HepG2 (cell line): ENCODE measurements at regions not wholly inside any gene's neighbourhood (a gene's known extent, or its start where the extent isn't known, plus 50 kb on each side); places are given as distances from the start of the nearest gene placed in this dataset.

Source experiments
- ATAC-seq: fragments of 200-7000 bp; cut with Tn5 transposase; 3 replicates; pipeline ENCODE4 v1.9.1; 2020; ENCODE audit warnings: mild to moderate bottlenecking, moderate library complexity
- BruUV-seq: library from RNA; stranded (reverse); fragments of 400-500 nt; replicated peaks from 2 replicates; lab custom pipeline; 2021; lab: Mats Ljungman, UMichigan
- CTCF ChIA-PET: fragments of 300-600 bp; formaldehyde crosslinking; extraction: SDS; loops from one replicate; lab custom pipeline; 2021; ENCODE audit warnings: low total read pairs, inconsistent platforms, low intra/inter-chr PET ratio; lab: Yijun Ruan, JAX
- POLR2A ChIA-PET: fragments of 350-600 bp; sonication (Branson Sonifier 250); formaldehyde crosslinking; loops from one replicate; lab custom pipeline; 2020; ENCODE audit warnings: antibody characterized with exemption, inconsistent platforms; lab: Yijun Ruan, JAX
- DNase-seq: peaks from one replicate; pipeline ENCODE4 v3.0.0-alpha.2; 2015; ENCODE audit warnings: low spot score
- FAIRE-seq: peaks from 3 replicates; lab custom pipeline; 2011; peaks lifted over from hg19 to GRCh38; lab: Jason Lieb, UNC
- H2AFZ ChIP-seq: one replicate; pipeline ENCODE4 v1.6.1; 2011; ENCODE audit warnings: low read length, inconsistent platforms
- H3K27ac ChIP-seq: fragments of 300-600 bp; 3 replicates; pipeline ENCODE4 v1.8.0; 2011; ENCODE audit warnings: mixed run types, mild to moderate bottlenecking, mixed read lengths, low read length, inconsistent platforms; ENCODE audit not compliant: insufficient read depth; ENCODE audit errors: extremely low read length
- H3K27me3 ChIP-seq, 2 experiments: fragments of 200-600 bp in 1 of 2; 2 replicates in 1 of 2; 3 replicates in 1 of 2; pipeline versions ENCODE4 v1.6.0 to v1.8.0; 2011; ENCODE audit warnings: low read length in 2 of 2, mild to moderate bottlenecking in 2 of 2, moderate library complexity in 2 of 2, inconsistent platforms in 1 of 2; ENCODE audit not compliant: insufficient read depth in 2 of 2, control insufficient read depth in 1 of 2
- H3K36me3 ChIP-seq, 2 experiments: fragments of 200-600 bp in 1 of 2; replicated peaks in 1 of 2; 2 replicates in 1 of 2; 3 replicates in 1 of 2; pipeline versions ENCODE4 v1.5.1 to v1.8.0; 2011; ENCODE audit warnings: low read length in 2 of 2, inconsistent platforms in 1 of 2; ENCODE audit not compliant: insufficient read depth in 2 of 2, control insufficient read depth in 1 of 2
- H3K4me1 ChIP-seq: 2 replicates; pipeline ENCODE4 v1.5.1; 2012; ENCODE audit warnings: low read length, inconsistent platforms; ENCODE audit not compliant: insufficient read depth
- H3K4me2 ChIP-seq: 2 replicates; pipeline ENCODE4 v1.6.0; 2011; ENCODE audit warnings: low read depth, low read length, inconsistent platforms
- H3K4me3 ChIP-seq, 3 experiments: fragments of 200-600 bp in 1 of 3; sonication (generic), shearing (Covaris generic) in 1 of 3; replicated peaks in 1 of 3; 2 replicates each; pipeline ENCODE4 v1.5.1; 2011 to 2016; ENCODE audit warnings: low read length in 3 of 3, inconsistent platforms in 2 of 3, low read depth in 2 of 3, mild to moderate bottlenecking in 2 of 3, control low read depth in 1 of 3, mixed read lengths in 1 of 3; ENCODE audit not compliant: insufficient read depth in 1 of 3
- H3K79me2 ChIP-seq: one replicate; pipeline ENCODE4 v1.6.1; 2011; ENCODE audit warnings: low read length, inconsistent platforms; ENCODE audit not compliant: insufficient read depth
- H3K9ac ChIP-seq: 2 replicates; pipeline ENCODE4 v1.6.0; 2011; ENCODE audit warnings: mild to moderate bottlenecking, low read depth, low read length, inconsistent platforms; ENCODE audit not compliant: insufficient read depth
- H3K9me3 ChIP-seq: 2 replicates; pipeline ENCODE4 v1.5.1; 2012; ENCODE audit warnings: mild to moderate bottlenecking, low read length
- H4K20me1 ChIP-seq: 2 replicates; pipeline ENCODE4 v1.6.0; 2011; ENCODE audit warnings: inconsistent platforms, mild to moderate bottlenecking, low read length, moderate library complexity; ENCODE audit not compliant: insufficient read depth
- GFI1 ChIP-seq: sonication (generic); formaldehyde crosslinking; IDR thresholded peaks from 2 replicates; pipeline ENCODE4 v1.5.0; 2020; ENCODE audit warnings: missing genetic modification reagents, mild to moderate bottlenecking, borderline replicate concordance
- NPAS2 ChIP-seq: sonication (generic); formaldehyde crosslinking; IDR thresholded peaks from 2 replicates; pipeline ENCODE4 v1.8.0; 2022; ENCODE audit warnings: mild to moderate bottlenecking, missing genetic modification reagents, borderline replicate concordance
- PLRG1 ChIP-seq: fragments of 450-650 bp; conservative IDR thresholded peaks from 2 replicates; pipeline ENCODE4 v1.6.1; 2016
- RAD51 ChIP-seq: fragments of 450-650 bp; IDR thresholded peaks from 2 replicates; pipeline ENCODE4 v1.6.1; 2016; ENCODE audit warnings: borderline replicate concordance
- SIN3B ChIP-seq: fragments of 150-350 bp; IDR thresholded peaks from 2 replicates; pipeline ENCODE4 v1.6.1; 2014; ENCODE audit warnings: low read length
- SRY ChIP-seq: sonication (generic); formaldehyde crosslinking; IDR thresholded peaks from 2 replicates; pipeline ENCODE4 v1.8.0; 2022; ENCODE audit warnings: mild to moderate bottlenecking, missing genetic modification reagents
- ZFYVE20 ChIP-seq: sonication (generic); formaldehyde crosslinking; IDR thresholded peaks from 2 replicates; pipeline ENCODE4 v1.8.0; 2023; ENCODE audit warnings: low read depth, mild to moderate bottlenecking, moderate library complexity, missing genetic modification reagents, borderline replicate concordance
- ZNF10 ChIP-seq: sonication (generic); formaldehyde crosslinking; IDR thresholded peaks from 2 replicates; pipeline ENCODE4 v1.4.0; 2020; ENCODE audit warnings: mild to moderate bottlenecking, low read depth, missing genetic modification reagents, borderline replicate concordance
- ZNF713 ChIP-seq: sonication (generic); formaldehyde crosslinking; IDR thresholded peaks from 2 replicates; pipeline ENCODE4 v1.4.0; 2020; ENCODE audit warnings: mild to moderate bottlenecking, missing genetic modification reagents
- ZSCAN12 ChIP-seq: sonication (generic); formaldehyde crosslinking; IDR thresholded peaks from 2 replicates; pipeline ENCODE4 v1.9.0; 2021; ENCODE audit warnings: mild to moderate bottlenecking, missing genetic modification reagents
- whole genome bisulfite sequencing: methylation state at CpG from one replicate; pipeline ENCODE4 v1.1.6; 2017; ENCODE audit warnings: low lambda C conversion rate; 5-methylcytosine and 5-hydroxymethylcytosine counted together
- in situ Hi-C: cut with HindIII; loops from 2 replicates; pipeline ENCODE4 v1.10.0; 2017; ENCODE audit warnings: low pct_unique_long_range_greater_than_20kb; ENCODE audit not compliant: extremely low pct_ligation_motif_present
- intact Hi-C: fragments of 100-400 bp; cut with micrococcal nuclease; formaldehyde crosslinking; loops from one replicate; pipeline ENCODE4 v1.10.0; 2022; ENCODE audit not compliant: unreplicated experiment
- TF ChIP-seq, protein P1 (sequence below): IDR thresholded peaks from 2 replicates; pipeline ENCODE4 v1.4.0; 2020; ENCODE audit warnings: mild to moderate bottlenecking, missing genetic modification reagents

DNA sequence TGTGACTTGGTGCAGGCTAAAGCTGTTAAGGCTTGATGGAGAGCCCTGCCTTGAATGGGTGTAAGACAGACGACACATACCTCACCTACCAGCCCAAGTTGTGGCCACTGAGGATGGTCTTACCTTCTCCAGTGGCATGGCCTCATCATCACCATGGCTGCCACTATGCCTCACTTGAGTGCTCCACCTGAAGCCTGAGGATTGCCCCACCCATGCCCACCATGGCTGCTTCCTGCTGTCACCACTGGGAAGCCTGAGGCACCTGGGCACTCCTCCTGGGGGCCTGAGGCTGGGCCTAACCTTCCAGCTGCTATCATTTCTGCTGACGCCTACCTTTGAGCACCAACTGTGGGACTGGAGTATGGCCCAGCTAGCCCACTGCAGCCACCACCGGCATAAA lies 1605.7 kb upstream of the FLRT2 start:
- CTCF ChIA-PET = no interaction called here
- Histone ChIP-seq H3K36me3 (no peaks in the 10 kb centered on the region), H3K79me2 (no peaks in the 10 kb centered on the region), H3K27me3 (no peaks in the 10 kb centered on the region), H3K4me3 (no peak overlapping the region), H3K4me1 (no peaks in the 10 kb centered on the region), H3K4me2 (no peak overlapping the region), H3K27ac (no peak overlapping the region), H4K20me1 (no peaks in the 10 kb centered on the region), H3K9me3 (peaks cover 80% of the 10 kb centered on the region), H2AFZ (no peak overlapping the region), H3K9ac (no peak overlapping the region)
- no peak for FAIRE-seq
- POLR2A ChIA-PET = no interaction called here
- ATAC-seq = no peak
- in situ Hi-C loops (no loop called here), intact Hi-C loops (no loop called here)
- BruUV-seq = no TSS peak
- DNase-seq = no peak
- no CpG with 5 or more reads among the region's 3 CpGs for WGBS
- TF ChIP-seq, protein P1, sequence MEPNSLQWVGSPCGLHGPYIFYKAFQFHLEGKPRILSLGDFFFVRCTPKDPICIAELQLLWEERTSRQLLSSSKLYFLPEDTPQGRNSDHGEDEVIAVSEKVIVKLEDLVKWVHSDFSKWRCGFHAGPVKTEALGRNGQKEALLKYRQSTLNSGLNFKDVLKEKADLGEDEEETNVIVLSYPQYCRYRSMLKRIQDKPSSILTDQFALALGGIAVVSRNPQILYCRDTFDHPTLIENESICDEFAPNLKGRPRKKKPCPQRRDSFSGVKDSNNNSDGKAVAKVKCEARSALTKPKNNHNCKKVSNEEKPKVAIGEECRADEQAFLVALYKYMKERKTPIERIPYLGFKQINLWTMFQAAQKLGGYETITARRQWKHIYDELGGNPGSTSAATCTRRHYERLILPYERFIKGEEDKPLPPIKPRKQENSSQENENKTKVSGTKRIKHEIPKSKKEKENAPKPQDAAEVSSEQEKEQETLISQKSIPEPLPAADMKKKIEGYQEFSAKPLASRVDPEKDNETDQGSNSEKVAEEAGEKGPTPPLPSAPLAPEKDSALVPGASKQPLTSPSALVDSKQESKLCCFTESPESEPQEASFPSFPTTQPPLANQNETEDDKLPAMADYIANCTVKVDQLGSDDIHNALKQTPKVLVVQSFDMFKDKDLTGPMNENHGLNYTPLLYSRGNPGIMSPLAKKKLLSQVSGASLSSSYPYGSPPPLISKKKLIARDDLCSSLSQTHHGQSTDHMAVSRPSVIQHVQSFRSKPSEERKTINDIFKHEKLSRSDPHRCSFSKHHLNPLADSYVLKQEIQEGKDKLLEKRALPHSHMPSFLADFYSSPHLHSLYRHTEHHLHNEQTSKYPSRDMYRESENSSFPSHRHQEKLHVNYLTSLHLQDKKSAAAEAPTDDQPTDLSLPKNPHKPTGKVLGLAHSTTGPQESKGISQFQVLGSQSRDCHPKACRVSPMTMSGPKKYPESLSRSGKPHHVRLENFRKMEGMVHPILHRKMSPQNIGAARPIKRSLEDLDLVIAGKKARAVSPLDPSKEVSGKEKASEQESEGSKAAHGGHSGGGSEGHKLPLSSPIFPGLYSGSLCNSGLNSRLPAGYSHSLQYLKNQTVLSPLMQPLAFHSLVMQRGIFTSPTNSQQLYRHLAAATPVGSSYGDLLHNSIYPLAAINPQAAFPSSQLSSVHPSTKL (CRISPR knock-in tag) = no peak
- TF ChIP-seq SIN3B = no peak
- no peak for TF ChIP-seq RAD51
- no peak for TF ChIP-seq GFI1
- TF ChIP-seq PLRG1 = no peak
- TF ChIP-seq ZNF713 = no peak
- TF ChIP-seq NPAS2 (CRISPR knock-in tag) = no peak
- TF ChIP-seq ZFYVE20 (CRISPR knock-in tag) = no peak
- no peak for TF ChIP-seq SRY
- TF ChIP-seq ZSCAN12 (CRISPR knock-in tag) = no peak
- TF ChIP-seq ZNF10 (CRISPR knock-in tag) = no peak
